Astrocyte (in vitro differentiated cells and primary cell): ENCODE measurements at regions not wholly inside any gene's neighbourhood (a gene's known extent, or its start where the extent isn't known, plus 50 kb on each side); places are given as distances from the start of the nearest gene placed in this dataset.

ENCODE experiments used
- DNase-seq: peaks from one replicate; pipeline ENCODE4 v3.0.0-alpha.2; 2010; ENCODE audit warnings: low read depth
- FAIRE-seq: peaks from 2 replicates; lab custom pipeline; 2011; peaks lifted over from hg19 to GRCh38; lab: Jason Lieb, UNC
- H2AFZ ChIP-seq: 2 replicates; pipeline ENCODE4 v1.6.0; 2012; ENCODE audit warnings: low read depth, low read length, inconsistent platforms
- H3K27ac ChIP-seq: 2 replicates; pipeline ENCODE4 v1.5.1; 2011; ENCODE audit warnings: low read depth, low read length, inconsistent platforms
- H3K27me3 ChIP-seq: 2 replicates; pipeline ENCODE4 v1.6.0; 2011; ENCODE audit warnings: low read length, inconsistent platforms; ENCODE audit not compliant: insufficient read depth
- H3K36me3 ChIP-seq: 2 replicates; pipeline ENCODE4 v1.5.1; 2011; ENCODE audit warnings: low read length, inconsistent platforms; ENCODE audit not compliant: insufficient read depth
- H3K4me1 ChIP-seq: 2 replicates; pipeline ENCODE4 v1.5.1; 2011; ENCODE audit warnings: low read length, inconsistent platforms; ENCODE audit not compliant: insufficient read depth
- H3K4me2 ChIP-seq: 2 replicates; pipeline ENCODE4 v1.6.0; 2012; ENCODE audit warnings: low read length, inconsistent platforms
- H3K4me3 ChIP-seq: 2 replicates; pipeline ENCODE4 v1.5.1; 2011; ENCODE audit warnings: low read depth, mild to moderate bottlenecking, low read length, inconsistent platforms; ENCODE audit not compliant: insufficient read depth
- H3K79me2 ChIP-seq: 2 replicates; pipeline ENCODE4 v1.6.0; 2012; ENCODE audit warnings: mild to moderate bottlenecking, low read length, inconsistent platforms; ENCODE audit not compliant: insufficient read depth
- H3K9ac ChIP-seq: 2 replicates; pipeline ENCODE4 v1.6.0; 2012; ENCODE audit warnings: mild to moderate bottlenecking, low read length, inconsistent platforms
- H3K9me3 ChIP-seq: 2 replicates; pipeline ENCODE4 v1.5.1; 2012; ENCODE audit warnings: low read depth, mild to moderate bottlenecking, low read length, inconsistent platforms; ENCODE audit not compliant: insufficient read depth
- H4K20me1 ChIP-seq: 2 replicates; pipeline ENCODE4 v1.6.0; 2012; ENCODE audit warnings: low read length, inconsistent platforms; ENCODE audit not compliant: insufficient read depth
- H3K27ac Mint-ChIP-seq: one replicate; pipeline ENCODE4 v1.8.0; 2021; ENCODE audit warnings: mild to moderate bottlenecking, mixed read lengths; ENCODE audit not compliant: unreplicated experiment
- H3K27me3 Mint-ChIP-seq: one replicate; pipeline ENCODE4 v1.8.0; 2021; ENCODE audit warnings: low read depth, mixed read lengths; ENCODE audit not compliant: unreplicated experiment
- H3K36me3 Mint-ChIP-seq: one replicate; pipeline ENCODE4 v1.8.0; 2021; ENCODE audit warnings: low read depth, mixed read lengths; ENCODE audit not compliant: unreplicated experiment
- H3K4me1 Mint-ChIP-seq: one replicate; pipeline ENCODE4 v1.8.0; 2021; ENCODE audit warnings: low read depth, mixed read lengths; ENCODE audit not compliant: unreplicated experiment
- H3K4me3 Mint-ChIP-seq: one replicate; pipeline ENCODE4 v1.8.0; 2021; ENCODE audit warnings: mild to moderate bottlenecking, moderate library complexity, mixed read lengths; ENCODE audit not compliant: unreplicated experiment
- H3K9me3 Mint-ChIP-seq: one replicate; pipeline ENCODE4 v1.8.0; 2021; ENCODE audit warnings: mild to moderate bottlenecking, mixed read lengths; ENCODE audit not compliant: unreplicated experiment
- EZH2 ChIP-seq: IDR thresholded peaks from 2 replicates; pipeline ENCODE4 v1.6.1; 2012; ENCODE audit warnings: mild to moderate bottlenecking, low read length, inconsistent platforms; ENCODE audit not compliant: insufficient read depth
- TF ChIP-seq, protein P1 (sequence below): IDR thresholded peaks from 2 replicates; pipeline ENCODE4 v1.5.1; 2011; ENCODE audit warnings: low read depth, mild to moderate bottlenecking, inconsistent platforms, low read length, moderate library complexity; ENCODE audit not compliant: insufficient read depth

DNA sequence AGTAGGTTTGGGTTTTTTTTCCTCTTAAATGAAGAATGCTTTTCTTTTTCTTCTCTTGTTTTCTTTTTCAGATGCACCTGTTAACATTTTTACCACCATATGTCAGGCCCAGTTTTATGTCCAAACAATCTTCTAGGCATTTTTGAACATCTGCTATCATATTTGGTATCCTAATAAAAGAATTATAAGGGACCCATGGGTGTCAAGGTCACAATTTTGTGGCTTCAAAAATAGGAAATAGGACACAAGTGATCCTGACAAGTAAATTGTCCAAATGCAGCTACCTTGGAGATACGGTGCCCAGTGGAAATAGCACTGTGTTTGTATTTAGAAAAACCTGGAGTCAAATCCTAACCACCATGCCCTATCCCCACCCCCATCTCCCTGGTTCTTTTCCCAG is 270.3 kb downstream of the MZT1 start:
- no peaks in the 10 kb centered on the region for H3K9me3 ChIP-seq

DNA sequence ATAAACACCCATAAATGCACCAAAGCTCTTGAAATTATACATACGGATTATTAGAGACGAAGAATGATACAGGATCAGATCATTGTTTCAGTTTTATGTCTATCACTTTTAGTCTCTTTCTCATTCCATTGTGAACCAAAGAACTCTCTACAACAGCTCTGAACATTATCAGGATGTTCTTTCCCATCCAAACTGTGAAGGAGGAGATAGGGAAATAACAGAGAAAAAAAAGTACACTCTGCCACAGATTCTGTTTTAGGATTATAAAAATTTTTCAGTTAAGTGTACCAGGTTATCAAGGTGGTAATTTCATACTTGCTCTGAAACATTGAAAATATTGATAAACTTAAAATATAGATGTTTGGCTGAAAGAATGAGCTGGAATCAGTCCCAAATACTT is 270.9 kb downstream of the MZT1 start:
- Histone ChIP-seq H3K79me2 (no peaks in the 10 kb centered on the region), H3K4me2 (no peak overlapping the region), H3K4me1 (no peaks in the 10 kb centered on the region), H2AFZ (no peak overlapping the region), H3K36me3 (no peaks in the 10 kb centered on the region), H3K4me3 (no peak overlapping the region), H3K9ac (no peak overlapping the region), H3K27ac (no peak overlapping the region), H3K27me3 (no peaks in the 10 kb centered on the region), H3K9me3 (no peaks in the 10 kb centered on the region), H4K20me1 (no peaks in the 10 kb centered on the region)
- FAIRE-seq (no peak), DNase-seq (no peak)
- no peak overlapping the region for H3K27ac Mint-ChIP-seq
- no peaks in the 10 kb centered on the region for H3K36me3 Mint-ChIP-seq
- H3K27me3 Mint-ChIP-seq: peaks cover 6% of the 10 kb centered on the region
- no peaks in the 10 kb centered on the region for H3K9me3 Mint-ChIP-seq
- no peak overlapping the region for H3K4me3 Mint-ChIP-seq
- peaks cover 2% of the 10 kb centered on the region for H3K4me1 Mint-ChIP-seq
- TF ChIP-seq, protein P1, sequence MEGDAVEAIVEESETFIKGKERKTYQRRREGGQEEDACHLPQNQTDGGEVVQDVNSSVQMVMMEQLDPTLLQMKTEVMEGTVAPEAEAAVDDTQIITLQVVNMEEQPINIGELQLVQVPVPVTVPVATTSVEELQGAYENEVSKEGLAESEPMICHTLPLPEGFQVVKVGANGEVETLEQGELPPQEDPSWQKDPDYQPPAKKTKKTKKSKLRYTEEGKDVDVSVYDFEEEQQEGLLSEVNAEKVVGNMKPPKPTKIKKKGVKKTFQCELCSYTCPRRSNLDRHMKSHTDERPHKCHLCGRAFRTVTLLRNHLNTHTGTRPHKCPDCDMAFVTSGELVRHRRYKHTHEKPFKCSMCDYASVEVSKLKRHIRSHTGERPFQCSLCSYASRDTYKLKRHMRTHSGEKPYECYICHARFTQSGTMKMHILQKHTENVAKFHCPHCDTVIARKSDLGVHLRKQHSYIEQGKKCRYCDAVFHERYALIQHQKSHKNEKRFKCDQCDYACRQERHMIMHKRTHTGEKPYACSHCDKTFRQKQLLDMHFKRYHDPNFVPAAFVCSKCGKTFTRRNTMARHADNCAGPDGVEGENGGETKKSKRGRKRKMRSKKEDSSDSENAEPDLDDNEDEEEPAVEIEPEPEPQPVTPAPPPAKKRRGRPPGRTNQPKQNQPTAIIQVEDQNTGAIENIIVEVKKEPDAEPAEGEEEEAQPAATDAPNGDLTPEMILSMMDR: no peak
- no peak for TF ChIP-seq EZH2

More for the DNA sequence above, 270.3 kb downstream of the MZT1 start:
- Mint-ChIP-seq H3K36me3 (no peaks in the 10 kb centered on the region), H3K4me3 (no peak overlapping the region), H3K27ac (no peak overlapping the region), H3K27me3 (peaks cover 6% of the 10 kb centered on the region), H3K9me3 (no peaks in the 10 kb centered on the region), H3K4me1 (peaks cover 2% of the 10 kb centered on the region)
- no peak overlapping the region for H3K27ac ChIP-seq
- H3K4me2 ChIP-seq: no peak overlapping the region
- H3K9ac ChIP-seq: no peak overlapping the region
- DNase-seq (no peak), FAIRE-seq (no peak)
- no peak overlapping the region for H2AFZ ChIP-seq
- H3K36me3 ChIP-seq: no peaks in the 10 kb centered on the region
- no peak overlapping the region for H3K4me3 ChIP-seq
- H4K20me1 ChIP-seq: no peaks in the 10 kb centered on the region
- H3K79me2 ChIP-seq: no peaks in the 10 kb centered on the region
- H3K27me3 ChIP-seq: no peaks in the 10 kb centered on the region
- no peaks in the 10 kb centered on the region for H3K4me1 ChIP-seq
- no peak for TF ChIP-seq EZH2
- TF ChIP-seq, protein P1: no peak

DNA sequence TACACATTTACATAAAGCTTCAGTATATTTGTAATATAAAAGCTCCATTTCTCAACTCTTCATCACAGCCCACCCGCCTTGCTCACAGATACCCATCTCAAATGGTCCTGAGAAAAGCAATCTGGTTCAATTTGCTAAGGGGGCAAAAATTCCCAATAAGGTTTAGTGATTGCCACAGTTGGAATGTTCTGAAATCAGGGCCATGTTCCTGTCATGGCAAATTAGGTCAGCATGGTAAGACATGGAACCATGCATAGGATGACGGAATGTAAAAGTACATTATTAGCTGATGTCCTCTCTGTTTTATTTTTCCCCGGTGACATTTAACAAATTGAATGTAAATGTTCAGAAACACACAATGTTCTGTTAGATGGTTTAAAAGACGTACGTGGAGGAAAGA is 274.3 kb downstream of the MZT1 start:
- TF ChIP-seq, protein P1: no peak
- TF ChIP-seq EZH2: no peak
- Mint-ChIP-seq H3K27ac (no peak overlapping the region), H3K4me1 (no peaks in the 10 kb centered on the region), H3K4me3 (no peak overlapping the region), H3K9me3 (peaks cover 6% of the 10 kb centered on the region), H3K36me3 (no peaks in the 10 kb centered on the region), H3K27me3 (peaks cover 4% of the 10 kb centered on the region)
- FAIRE-seq (no peak), DNase-seq (no peak)
- H3K79me2 ChIP-seq: no peaks in the 10 kb centered on the region
- no peak overlapping the region for H3K4me3 ChIP-seq
- no peaks in the 10 kb centered on the region for H3K27me3 ChIP-seq
- no peaks in the 10 kb centered on the region for H4K20me1 ChIP-seq
- no peaks in the 10 kb centered on the region for H3K36me3 ChIP-seq
- H3K9me3 ChIP-seq: no peaks in the 10 kb centered on the region
- no peak overlapping the region for H3K4me2 ChIP-seq
- H3K4me1 ChIP-seq: no peaks in the 10 kb centered on the region
- H3K9ac ChIP-seq: no peak overlapping the region
- H3K27ac ChIP-seq: no peak overlapping the region
- no peak overlapping the region for H2AFZ ChIP-seq
